Naive thymus-derived CD8-positive, alpha-beta T cell (primary cell): ENCODE measurements at regions not wholly inside any gene's neighbourhood (a gene's known extent, or its start where the extent isn't known, plus 50 kb on each side); places are given as distances from the start of the nearest gene placed in this dataset.

Experiments used
- ATAC-seq, 2 donors: fragments of 150-1000 bp; cut with Tn5 transposase in 1 of 2; sonication (Bioruptor Pico), chemical (Tn5 transposase) in 1 of 2; 1 replicate in 1 of 2; 2 replicates in 1 of 2; pipeline ENCODE4 v1.10.0; 2021; ENCODE audit warnings: mild to moderate bottlenecking in 2 of 2, moderate library complexity in 2 of 2
- POLR2A ChIA-PET: fragments of 350-600 bp; sonication (Branson Sonifier 250); formaldehyde crosslinking; loops from one replicate; lab custom pipeline; 2021; ENCODE audit warnings: antibody characterized with exemption; lab: Charles Lee
- DNase-seq, 10 donors: peaks; one replicate each; pipeline versions ENCODE4 v3.0.0 to v3.0.0-alpha.2; 2020 to 2022
- H3K27ac Mint-ChIP-seq, 10 donors: one replicate each; pipeline ENCODE4 v1.8.0; 2020 to 2022; ENCODE audit warnings: mild to moderate bottlenecking in 10 of 10, mixed read lengths in 10 of 10, moderate library complexity in 4 of 10, inconsistent platforms in 1 of 10
- H3K27me3 Mint-ChIP-seq, 5 donors: one replicate each; pipeline ENCODE4 v1.8.0; 2021 to 2022; ENCODE audit warnings: mixed read lengths in 5 of 5
- H3K36me3 Mint-ChIP-seq, 3 donors: one replicate each; pipeline ENCODE4 v1.8.0; 2020 to 2022; ENCODE audit warnings: mixed read lengths in 3 of 3, mild to moderate bottlenecking in 2 of 3, inconsistent platforms in 1 of 3
- H3K4me1 Mint-ChIP-seq, 4 donors: one replicate each; pipeline ENCODE4 v1.8.0; 2021 to 2022; ENCODE audit warnings: mixed read lengths in 4 of 4
- H3K4me3 Mint-ChIP-seq, 10 donors: one replicate each; pipeline ENCODE4 v1.8.0; 2020 to 2022; ENCODE audit warnings: mild to moderate bottlenecking in 10 of 10, mixed read lengths in 10 of 10, moderate library complexity in 6 of 10, inconsistent platforms in 1 of 10
- H3K9me3 Mint-ChIP-seq, 9 donors: one replicate each; pipeline ENCODE4 v1.8.0; 2020 to 2022; ENCODE audit warnings: mixed read lengths in 9 of 9, mild to moderate bottlenecking in 3 of 9, inconsistent platforms in 1 of 9, moderate library complexity in 1 of 9

DNA sequence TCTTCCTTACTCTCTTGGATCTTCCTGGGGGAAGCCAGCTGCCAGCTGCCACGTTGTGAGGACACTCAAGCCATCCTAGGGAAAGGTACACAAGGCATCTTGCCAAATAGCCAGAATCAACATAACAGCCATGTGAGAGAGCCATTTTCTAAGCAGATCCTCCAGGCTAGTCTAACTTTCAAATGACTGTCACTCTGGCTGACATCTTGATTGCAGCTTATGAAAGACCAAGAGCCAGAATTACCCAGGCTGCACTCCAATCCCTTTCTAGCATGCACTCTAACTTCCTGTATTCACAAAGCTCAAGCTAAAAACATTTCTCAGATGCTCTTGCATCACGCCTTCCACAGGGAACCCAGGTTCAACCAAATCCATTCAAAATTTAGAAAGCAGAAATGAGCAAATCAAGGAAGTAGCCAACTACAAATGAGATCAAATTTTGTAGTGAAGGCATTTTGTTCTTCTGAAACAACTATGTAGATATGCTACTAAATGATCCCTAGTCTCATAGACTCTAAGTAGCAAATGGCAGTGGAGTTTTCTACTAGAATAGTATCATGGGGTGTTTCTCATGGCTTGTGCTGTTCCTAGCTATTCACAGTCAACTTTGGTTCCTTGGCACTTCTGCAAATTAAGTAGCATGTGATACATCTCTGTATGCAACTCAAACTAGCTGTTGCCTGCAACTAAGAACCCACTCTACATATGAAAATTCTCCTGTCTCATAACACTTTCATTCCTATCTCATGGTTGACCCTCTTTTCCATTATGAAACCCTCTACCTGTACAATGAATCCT is 281.9 kb downstream of the ZEB2 start:
- no peak for DNase-seq
- peaks cover 20 to 75% (median 53%) of the 10 kb centered on the region in 4 donors for H3K4me1 Mint-ChIP-seq
- H3K27me3 Mint-ChIP-seq = no peaks in the 10 kb centered on the region
- H3K36me3 Mint-ChIP-seq = peaks cover 0 to 2% (median 0%) of the 10 kb centered on the region in 3 donors
- POLR2A ChIA-PET = no interaction called here
- H3K9me3 Mint-ChIP-seq = peaks cover 0 to 3% (median 0%) of the 10 kb centered on the region in 9 donors
- peak in 1 of 2 donors; percentile 39 for ATAC-seq
- H3K4me3 Mint-ChIP-seq = no peak overlapping the region
- H3K27ac Mint-ChIP-seq = peak overlapping the region in 6 of 10 donors; percentile 9 to 61 (median 32)

DNA sequence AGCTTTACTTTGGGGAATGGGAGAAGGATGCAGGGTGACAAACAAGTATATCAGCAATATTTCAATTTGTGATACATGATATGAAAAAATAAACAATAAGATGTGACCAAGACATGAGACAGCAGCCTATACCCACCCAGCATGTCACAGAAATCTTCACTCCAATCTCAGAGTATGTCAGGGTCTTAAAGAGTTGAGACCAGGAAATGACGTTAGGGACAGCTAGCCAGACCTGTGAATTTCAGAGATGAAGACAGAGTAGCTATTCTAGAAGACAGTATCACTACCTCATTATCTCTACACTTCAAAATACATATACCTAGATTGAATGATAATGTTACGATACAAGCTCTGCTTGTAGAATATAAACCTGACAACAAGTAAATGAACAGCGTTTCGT is 282.8 kb downstream of the ZEB2 start:
- no peak for ATAC-seq
- peak overlapping the region in 2 of 10 donors; percentile 30 to 49 for H3K27ac Mint-ChIP-seq
- H3K4me1 Mint-ChIP-seq = peaks cover 20 to 78% (median 55%) of the 10 kb centered on the region in 4 donors
- no peak for DNase-seq
- peaks cover 0 to 4% (median 0%) of the 10 kb centered on the region in 3 donors for H3K36me3 Mint-ChIP-seq
- H3K9me3 Mint-ChIP-seq = peaks cover 0 to 3% (median 0%) of the 10 kb centered on the region in 9 donors
- H3K4me3 Mint-ChIP-seq = no peak overlapping the region
- POLR2A ChIA-PET = no interaction called here
- H3K27me3 Mint-ChIP-seq = no peaks in the 10 kb centered on the region

GRCh38 chr2:144235050-144235449 is 284.9 kb downstream of the ZEB2 start:
- Mint-ChIP-seq H3K27ac (peak overlapping the region in 2 of 10 donors; percentile 63 to 70), H3K4me3 (no peak overlapping the region), H3K27me3 (no peaks in the 10 kb centered on the region), H3K9me3 (peaks cover 0 to 3% (median 0%) of the 10 kb centered on the region in 9 donors), H3K4me1 (peaks cover 17 to 63% (median 42%) of the 10 kb centered on the region in 4 donors), H3K36me3 (peaks cover 0 to 4% (median 0%) of the 10 kb centered on the region in 3 donors)
- no peak for DNase-seq
- POLR2A ChIA-PET = no interaction called here
- no peak for ATAC-seq

- Mint-ChIP-seq H3K9me3 (peaks cover 0 to 3% (median 0%) of the 10 kb centered on the region in 9 donors), H3K27me3 (no peaks in the 10 kb centered on the region), H3K4me1 (peaks cover 15 to 59% (median 42%) of the 10 kb centered on the region in 4 donors), H3K4me3 (peak overlapping the region in 3 of 10 donors; percentile 7 to 31 (median 25)), H3K36me3 (peaks cover 0 to 4% (median 0%) of the 10 kb centered on the region in 3 donors), H3K27ac (peak overlapping the region in 3 of 10 donors; percentile 8 to 70 (median 63))
- DNase-seq (no peak), ATAC-seq (no peak)
- POLR2A ChIA-PET = no interaction called here
These were observed 285.4 kb downstream of the ZEB2 start for GRCh38 chr2:144234542-144234871.

GRCh38 chr2:144233733-144234541 is 286.0 kb downstream of the ZEB2 start:
- Mint-ChIP-seq H3K9me3 (peaks cover 0 to 3% (median 0%) of the 10 kb centered on the region in 9 donors), H3K36me3 (peaks cover 0 to 8% (median 0%) of the 10 kb centered on the region in 3 donors), H3K27ac (peak overlapping the region in 5 of 10 donors; percentile 33 to 70 (median 66)), H3K4me1 (peaks cover 15 to 59% (median 42%) of the 10 kb centered on the region in 4 donors), H3K4me3 (peak overlapping the region in 6 of 10 donors; percentile 7 to 31 (median 26)), H3K27me3 (no peaks in the 10 kb centered on the region)
- no peak for DNase-seq
- ATAC-seq = no peak
- POLR2A ChIA-PET = no interaction called here

- peak overlapping the region in 6 of 10 donors; percentile 33 to 74 (median 68) for H3K27ac Mint-ChIP-seq
- peaks cover 10 to 52% (median 36%) of the 10 kb centered on the region in 4 donors for H3K4me1 Mint-ChIP-seq
- POLR2A ChIA-PET = no interaction called here
- no peak for ATAC-seq
- peak overlapping the region in 4 of 10 donors; percentile 8 to 29 (median 20) for H3K4me3 Mint-ChIP-seq
- no peaks in the 10 kb centered on the region for H3K9me3 Mint-ChIP-seq
- no peaks in the 10 kb centered on the region for H3K27me3 Mint-ChIP-seq
- peaks cover 0 to 12% (median 0%) of the 10 kb centered on the region in 3 donors for H3K36me3 Mint-ChIP-seq
- DNase-seq = no peak
These were observed 286.6 kb downstream of the ZEB2 start for GRCh38 chr2:144233317-144233716.

DNA sequence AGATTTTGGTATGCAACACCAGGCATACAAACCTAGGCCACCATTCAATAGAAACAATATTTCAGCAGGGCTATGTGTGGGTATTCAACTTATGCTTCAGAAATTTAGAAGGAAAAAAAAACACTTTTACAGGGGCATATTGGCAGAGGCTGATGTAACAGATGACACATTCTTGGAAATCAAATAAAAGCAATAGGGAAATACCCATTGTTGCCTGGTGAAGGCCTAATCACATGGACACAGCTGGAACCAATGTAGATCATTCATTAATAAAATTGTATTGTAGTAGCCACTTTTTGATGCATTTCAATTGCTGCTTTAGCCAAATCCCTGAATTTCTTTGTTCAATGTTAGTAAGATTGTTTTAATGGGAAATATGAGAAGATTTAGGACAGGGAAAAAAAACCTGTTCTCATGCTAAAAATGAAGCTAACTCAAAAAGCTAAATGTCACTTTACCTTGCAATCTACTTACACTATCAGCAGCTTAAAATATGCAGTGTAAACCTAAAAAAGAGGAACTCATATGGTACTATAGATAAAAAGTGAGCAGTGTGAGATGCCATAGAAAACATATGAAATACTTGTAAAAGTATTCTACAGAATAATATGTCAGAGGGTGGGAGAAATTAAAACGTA is 289.4 kb downstream of the ZEB2 start:
- peaks cover 0 to 15% (median 0%) of the 10 kb centered on the region in 3 donors for H3K36me3 Mint-ChIP-seq
- DNase-seq = no peak
- peak overlapping the region in 1 of 10 donors; percentile 24 for H3K27ac Mint-ChIP-seq
- peaks cover 6 to 40% (median 23%) of the 10 kb centered on the region in 4 donors for H3K4me1 Mint-ChIP-seq
- H3K27me3 Mint-ChIP-seq = no peaks in the 10 kb centered on the region
- POLR2A ChIA-PET = no interaction called here
- H3K4me3 Mint-ChIP-seq = no peak overlapping the region
- H3K9me3 Mint-ChIP-seq = no peaks in the 10 kb centered on the region
- no peak for ATAC-seq

DNA sequence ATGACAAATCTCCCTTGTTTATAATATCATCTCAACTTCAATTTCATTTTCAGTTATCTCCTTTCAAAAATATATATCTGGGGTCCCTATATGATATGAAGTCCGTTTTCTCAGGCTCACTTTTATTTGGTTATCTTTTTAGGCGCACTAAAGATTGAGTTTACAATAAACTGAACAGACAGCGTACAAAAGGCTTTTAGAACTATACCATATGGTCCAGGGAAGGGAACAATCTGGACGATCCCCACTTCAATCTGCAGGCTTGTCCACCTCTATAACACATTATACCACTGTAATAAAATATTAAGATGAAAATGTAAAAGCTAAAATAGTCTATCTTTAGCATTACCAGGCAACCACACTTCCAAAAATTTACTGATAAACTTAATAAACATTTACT is 289.9 kb downstream of the ZEB2 start:
- Mint-ChIP-seq H3K36me3 (peaks cover 0 to 15% (median 0%) of the 10 kb centered on the region in 3 donors), H3K4me1 (peaks cover 8 to 39% (median 20%) of the 10 kb centered on the region in 4 donors), H3K27me3 (no peaks in the 10 kb centered on the region), H3K4me3 (no peak overlapping the region), H3K9me3 (no peaks in the 10 kb centered on the region), H3K27ac (no peak overlapping the region)
- POLR2A ChIA-PET = no interaction called here
- DNase-seq (no peak), ATAC-seq (no peak)

DNA sequence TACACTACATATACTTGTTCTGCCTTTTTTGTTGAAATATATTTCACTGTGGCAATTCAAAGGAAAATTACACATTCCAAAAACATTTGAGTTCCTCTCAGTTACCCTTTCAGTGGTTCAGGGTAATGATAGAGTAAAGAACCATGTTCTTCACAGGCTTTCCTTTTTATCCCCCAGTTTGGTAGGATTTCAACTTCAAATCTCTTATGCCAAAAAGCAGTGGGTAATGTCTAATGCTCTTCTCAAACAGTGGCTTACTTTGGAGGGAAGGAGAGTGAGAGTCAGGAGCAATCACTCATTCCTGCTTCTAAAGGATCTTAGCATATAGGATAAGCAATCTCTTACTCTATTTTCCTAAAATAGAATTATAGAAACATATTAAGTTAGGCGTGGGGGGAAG is 290.6 kb downstream of the ZEB2 start:
- peaks cover 5 to 32% (median 14%) of the 10 kb centered on the region in 4 donors for H3K4me1 Mint-ChIP-seq
- ATAC-seq = no peak
- POLR2A ChIA-PET = no interaction called here

DNA sequence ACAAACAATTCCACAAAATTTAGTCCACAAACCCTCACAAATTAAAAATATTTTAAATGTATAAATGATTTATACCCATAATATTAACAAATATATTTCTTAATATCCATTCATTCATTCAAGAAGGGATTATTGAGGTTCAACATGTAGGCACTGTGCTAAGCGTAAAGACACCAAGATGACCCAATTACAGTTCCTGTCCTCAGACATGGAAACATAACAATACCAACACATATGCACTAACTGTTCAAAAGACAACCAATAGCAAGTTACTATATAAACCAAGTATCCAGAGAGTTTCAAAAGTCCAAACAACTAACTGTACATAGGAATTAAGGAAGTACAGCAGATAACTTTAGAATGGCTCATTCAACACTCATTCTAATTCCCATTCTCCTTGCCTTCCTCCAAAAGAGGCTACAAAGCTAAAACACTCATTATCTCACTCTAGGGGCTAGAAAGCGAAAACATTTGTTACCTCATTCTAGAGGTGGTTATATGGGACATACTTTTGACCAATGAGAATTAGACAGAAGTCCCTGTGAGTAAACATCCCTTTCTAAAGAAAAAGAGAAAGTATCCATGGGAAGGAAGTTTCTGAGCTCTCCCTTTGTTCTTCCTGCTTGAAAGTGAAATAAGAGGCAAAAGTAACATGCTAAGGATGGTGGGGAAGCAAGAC is 292.4 kb downstream of the ZEB2 start:
- H3K4me1 Mint-ChIP-seq = peaks cover 0 to 15% (median 2%) of the 10 kb centered on the region in 4 donors
- H3K27me3 Mint-ChIP-seq = no peaks in the 10 kb centered on the region
- no peak for DNase-seq
- H3K27ac Mint-ChIP-seq = no peak overlapping the region
- POLR2A ChIA-PET = no interaction called here
- no peak overlapping the region for H3K4me3 Mint-ChIP-seq
- peaks cover 0 to 13% (median 0%) of the 10 kb centered on the region in 3 donors for H3K36me3 Mint-ChIP-seq
- ATAC-seq = no peak
- H3K9me3 Mint-ChIP-seq = no peaks in the 10 kb centered on the region

More for the DNA sequence above, 290.6 kb downstream of the ZEB2 start:
- Mint-ChIP-seq H3K27me3 (no peaks in the 10 kb centered on the region), H3K9me3 (no peaks in the 10 kb centered on the region), H3K4me3 (no peak overlapping the region), H3K36me3 (peaks cover 0 to 15% (median 0%) of the 10 kb centered on the region in 3 donors), H3K27ac (no peak overlapping the region)
- DNase-seq = no peak

GRCh38 chr2:144225076-144225475 is 294.8 kb downstream of the ZEB2 start:
- Mint-ChIP-seq H3K4me3 (no peak overlapping the region), H3K27me3 (no peaks in the 10 kb centered on the region), H3K4me1 (peaks cover 0 to 6% (median 2%) of the 10 kb centered on the region in 4 donors), H3K36me3 (peaks cover 0 to 15% (median 0%) of the 10 kb centered on the region in 3 donors), H3K27ac (no peak overlapping the region), H3K9me3 (no peaks in the 10 kb centered on the region)
- POLR2A ChIA-PET = no interaction called here
- DNase-seq = no peak
- ATAC-seq = no peak

DNA sequence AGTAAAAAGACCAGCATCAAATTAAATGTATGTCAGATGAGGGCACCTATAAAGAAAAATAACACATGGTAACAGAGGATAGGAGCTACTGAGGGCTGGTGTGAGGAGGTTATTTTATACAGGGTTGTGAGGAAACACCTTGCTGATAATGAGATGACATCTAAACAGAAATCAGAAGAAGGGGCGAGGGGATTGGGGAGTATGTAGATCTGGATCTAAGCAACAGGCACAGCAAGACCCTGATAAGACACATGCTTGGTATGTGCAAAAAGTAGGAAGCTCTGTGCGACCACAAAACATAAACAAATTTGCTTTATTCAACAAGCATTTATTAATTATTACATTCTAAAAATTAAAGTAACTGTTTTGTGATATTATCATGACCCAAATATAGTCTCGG is 295.4 kb downstream of the ZEB2 start:
- Mint-ChIP-seq H3K27ac (no peak overlapping the region), H3K9me3 (no peaks in the 10 kb centered on the region), H3K36me3 (peaks cover 0 to 15% (median 0%) of the 10 kb centered on the region in 3 donors), H3K27me3 (no peaks in the 10 kb centered on the region), H3K4me3 (no peak overlapping the region), H3K4me1 (peaks cover 0 to 6% (median 2%) of the 10 kb centered on the region in 4 donors)
- POLR2A ChIA-PET = no interaction called here
- no peak for DNase-seq
- ATAC-seq = no peak
